HG03571 (cell line): ENCODE measurements at regions not wholly inside any gene's neighbourhood (a gene's known extent, or its start where the extent isn't known, plus 50 kb on each side); places are given as distances from the start of the nearest gene placed in this dataset.

ENCODE experiments used
- ATAC-seq: cut with Tn5 transposase; IDR thresholded peaks from one replicate; pipeline ENCODE4 v1.9.1; 2021; ENCODE audit not compliant: unreplicated experiment

DNA sequence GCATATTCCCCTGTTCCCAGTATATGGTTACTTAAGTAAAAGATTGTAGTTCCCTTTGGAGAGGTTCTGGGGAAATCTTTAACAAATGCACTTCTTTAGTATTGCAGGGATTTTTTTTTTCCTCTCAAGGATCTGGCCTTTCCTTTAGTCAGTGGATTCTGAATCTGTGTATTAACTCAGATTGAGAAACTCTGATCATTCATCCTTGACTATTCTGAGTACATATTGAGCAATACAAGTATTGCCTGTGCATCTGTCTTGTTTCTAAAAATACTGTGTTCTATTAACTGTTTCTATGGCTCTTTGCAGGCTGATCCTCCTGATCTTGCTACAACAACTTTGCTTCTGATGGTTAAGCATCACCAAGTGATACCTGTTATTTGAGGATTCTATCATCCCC lies 67.8 kb upstream of the FGGY start:
- ATAC-seq, result no peak

GRCh38 chr1:59230622-59231021 lies 66.3 kb upstream of the FGGY start:
- ATAC-seq, result no peak

DNA sequence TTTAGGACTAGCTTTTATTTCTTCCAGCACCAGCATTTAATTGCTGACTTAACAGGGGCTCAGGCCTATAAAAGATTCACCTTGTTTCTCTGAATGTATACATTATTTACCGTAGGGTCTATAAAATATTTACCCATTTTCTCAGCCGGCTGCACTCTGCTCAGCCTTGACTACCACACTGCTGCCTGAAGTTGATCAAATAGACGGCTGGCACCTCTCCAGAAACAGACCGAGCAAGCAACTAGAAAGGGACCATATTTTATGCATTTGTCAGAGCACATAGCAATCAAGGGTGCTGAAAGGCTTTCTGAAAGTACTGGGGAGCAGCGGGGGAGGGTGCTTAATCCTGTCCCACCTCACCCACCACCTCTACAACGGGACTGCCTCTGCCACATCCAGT lies 64.7 kb upstream of the FGGY start:
- ATAC-seq, result no peak

GRCh38 chr1:59233444-59233843 lies 63.5 kb upstream of the FGGY start:
- ATAC-seq, result no peak

GRCh38 chr1:59236721-59237545 lies 60.0 kb upstream of the FGGY start:
- ATAC-seq, result no peak

DNA sequence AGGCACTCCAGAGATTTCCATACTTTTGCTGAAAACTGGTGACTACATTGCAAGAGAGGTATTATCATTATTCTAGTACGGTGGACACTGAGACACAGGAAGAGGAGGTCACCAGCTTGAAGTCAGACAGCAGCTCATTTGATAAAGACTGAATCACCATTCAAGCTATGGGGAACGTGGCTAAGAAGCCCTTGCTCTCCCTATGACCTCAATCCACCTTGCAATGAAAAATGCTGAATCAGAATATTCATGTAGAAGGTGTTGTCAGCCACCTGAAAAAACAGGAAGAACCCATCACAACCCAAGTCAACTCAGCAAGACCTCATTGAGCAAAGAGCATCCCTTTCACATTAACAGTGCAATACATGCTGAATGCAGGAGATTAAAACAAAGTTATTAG lies 59.0 kb upstream of the FGGY start:
- no peak for ATAC-seq

GRCh38 chr1:59238333-59238934 lies 58.5 kb upstream of the FGGY start:
- no peak for ATAC-seq

DNA sequence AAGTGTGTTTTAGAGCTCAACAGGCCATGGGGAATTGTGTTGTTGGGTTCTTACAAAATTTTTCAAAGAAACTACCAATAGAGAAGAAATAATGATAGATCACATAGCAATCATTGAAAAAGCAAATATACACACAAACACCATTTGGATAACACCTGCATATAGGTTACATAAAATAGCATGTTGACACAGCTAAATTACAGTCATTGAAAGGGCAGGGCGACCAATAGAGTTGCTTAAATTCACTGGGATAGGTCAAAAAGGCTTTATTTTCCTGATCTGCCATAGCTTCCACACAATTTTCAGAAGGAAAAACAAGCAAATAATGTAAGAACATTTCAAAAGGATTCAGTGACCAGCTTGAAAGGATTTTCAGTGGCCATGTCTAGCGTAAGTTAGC lies 57.9 kb upstream of the FGGY start:
- no peak for ATAC-seq

- ATAC-seq, result no peak
These were observed 55.0 kb upstream of the FGGY start for GRCh38 chr1:59241909-59242308.

GRCh38 chr1:59242370-59242769 lies 54.5 kb upstream of the FGGY start:
- no peak for ATAC-seq

DNA sequence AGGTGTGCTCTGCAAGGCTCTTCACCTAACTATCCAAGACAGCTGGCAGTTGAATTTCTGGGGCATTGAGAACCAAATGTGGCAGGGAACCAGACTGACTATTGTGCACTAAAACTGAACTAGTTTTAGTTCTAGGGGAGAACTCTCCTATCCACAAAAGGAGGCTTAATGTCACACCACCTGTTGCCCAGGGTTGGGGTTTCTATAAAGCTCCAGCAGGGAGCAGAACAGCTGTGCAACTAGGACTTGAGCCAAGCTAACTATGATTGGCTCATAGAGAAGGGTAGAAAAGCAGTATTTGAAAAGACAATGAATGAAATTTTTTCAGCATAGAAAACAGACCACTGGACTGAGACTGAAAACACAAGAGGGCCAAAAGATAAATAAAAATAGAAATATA lies 53.3 kb upstream of the FGGY start:
- no peak for ATAC-seq

DNA sequence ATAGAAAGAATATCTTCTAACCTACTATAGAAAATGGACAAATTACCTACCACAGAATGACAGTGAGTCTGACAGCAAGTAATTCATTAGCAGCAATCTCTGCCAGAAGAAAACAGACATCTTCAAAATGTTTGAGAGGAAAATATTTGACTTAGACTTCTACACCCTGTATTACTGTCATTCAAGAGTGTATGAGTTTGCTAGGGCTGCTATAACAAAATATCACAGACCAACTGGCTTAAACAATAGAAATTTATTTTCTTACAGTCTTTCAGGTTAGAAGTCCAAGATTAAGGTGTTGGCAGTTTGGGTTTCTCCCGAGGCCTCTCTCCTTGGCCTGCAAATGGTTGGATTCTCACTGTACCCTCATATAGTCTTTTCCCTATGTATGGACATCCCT lies 52.9 kb upstream of the FGGY start:
- no peak for ATAC-seq

GRCh38 chr1:59244891-59245290 lies 52.0 kb upstream of the FGGY start:
- no peak for ATAC-seq
